ENCODE measurements at regions not wholly inside any gene's neighbourhood (a gene's known extent, or its start where the extent isn't known, plus 50 kb on each side); places are given as distances from the start of the nearest gene placed in this dataset.

DNA sequence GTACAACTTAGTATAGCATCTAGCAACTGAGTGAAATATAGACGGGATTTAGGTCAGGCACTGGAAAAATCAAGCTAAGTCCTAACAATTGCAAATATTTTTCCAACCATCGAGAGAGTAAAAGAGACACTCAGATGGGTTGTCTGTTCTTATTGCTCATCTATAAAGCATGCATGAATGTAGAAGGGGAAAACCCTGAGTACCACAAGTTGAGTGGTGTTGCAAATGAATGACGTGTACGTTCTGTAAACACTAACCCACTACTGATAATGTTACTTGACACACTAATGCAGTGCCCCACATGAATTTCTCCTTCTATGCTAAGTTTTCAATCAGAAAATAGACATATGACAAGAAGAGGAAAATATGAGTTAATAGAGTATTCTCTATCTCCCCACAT, 211.2 kb downstream of the COX18 start:
- no peak overlapping the region for H3K9ac ChIP-seq
- H3K4me1 ChIP-seq (ENCODE audit: insufficient read depth), result 0 out of 2 replicates have a peak, but pooled peaks cover 14% of the 10 kb centered on the region
- in situ Hi-C loops (cut with MboI), result no loop called here
- H3K4me2 ChIP-seq (ENCODE audit: unreplicated experiment), result peak overlapping the region; percentile 24
- no peaks in the 10 kb centered on the region for H3K9me3 ChIP-seq (ENCODE audit: low read depth)
- H3K4me3 ChIP-seq, result no peak overlapping the region
- no peaks in the 10 kb centered on the region for H3K27me3 ChIP-seq (replicated peaks; ENCODE audit: insufficient read depth)
- WGBS, 2 experiments (ENCODE audit: low coverage in 1 of 2, low lambda C conversion rate in 2 of 2, missing lambda C conversion rate in 2 of 2), result 29 to 39% methylated on average over 4 of the region's 4 CpGs
- no peak overlapping the region for H2AFZ ChIP-seq
- no peaks in the 10 kb centered on the region for H3K36me3 ChIP-seq (ENCODE audit: low read depth)
- H3K79me2 ChIP-seq (ENCODE audit: insufficient read depth), result no peaks in the 10 kb centered on the region
- H4K20me1 ChIP-seq (ENCODE audit: insufficient read depth), result no peaks in the 10 kb centered on the region
- peak; percentile 80 for DNase-seq
- TF ChIP-seq EZH2phosphoT487 (IDR thresholded peaks at IDR 0.05; ENCODE audit: insufficient read depth, low read depth) (no peak), EZH2 (IDR thresholded peaks at IDR 0.05; ENCODE audit: insufficient read depth, poor library complexity, severe bottlenecking) (no peak)
- H3K27ac ChIP-seq, result 0 out of 2 replicates have a peak overlapping the region, but pooled peaks have one; percentile 21
- H3K9me2 ChIP-seq (ENCODE audit: insufficient read depth), result no peaks in the 10 kb centered on the region
- H3F3A ChIP-seq (ENCODE audit: insufficient read depth), result peaks cover 6% of the 10 kb centered on the region; the same call in 1 of the 2 replicates

DNA sequence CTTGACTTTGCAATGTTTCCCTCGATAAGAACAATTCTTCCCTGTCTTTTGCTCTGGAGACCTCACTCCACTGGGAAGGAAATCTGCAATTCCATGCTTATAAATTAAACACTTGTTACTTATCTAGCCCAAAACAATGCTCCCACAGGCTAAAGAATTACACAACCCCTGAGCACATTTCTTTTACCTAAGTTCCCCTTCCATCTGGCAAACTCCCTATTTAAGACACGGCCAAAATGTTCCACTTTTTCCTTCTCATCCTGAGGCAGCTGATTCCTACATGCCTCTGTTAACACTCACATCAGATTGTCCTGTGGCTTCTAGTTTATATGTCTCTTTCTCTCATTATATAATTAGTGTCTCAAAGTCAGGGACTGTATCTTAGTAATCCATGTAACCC, 211.7 kb downstream of the COX18 start:
- peak; percentile 11 for DNase-seq
- H3K9ac ChIP-seq, result no peak overlapping the region

DNA sequence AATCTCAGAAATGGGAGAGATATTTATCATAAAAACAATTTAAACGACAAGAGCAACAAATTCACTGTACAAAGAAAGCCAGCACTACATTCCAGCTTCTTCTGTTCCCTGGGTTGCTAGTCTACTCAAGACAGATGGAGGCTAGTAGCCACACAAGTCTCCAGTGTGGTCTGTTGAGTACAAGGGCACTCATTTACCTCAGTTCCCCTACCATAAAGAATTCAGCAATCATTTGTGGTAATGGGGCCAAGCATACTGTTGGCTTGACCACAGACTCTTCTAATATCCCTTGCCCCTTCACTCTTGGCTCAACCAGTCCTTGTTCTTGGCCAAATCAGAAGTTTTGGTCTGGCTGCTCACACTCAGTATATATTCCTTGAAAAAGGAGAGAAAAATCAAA, 212.3 kb downstream of the COX18 start:
- no peak for DNase-seq
- no peaks in the 10 kb centered on the region for H3K9me2 ChIP-seq (ENCODE audit: insufficient read depth)
- 0 to 15% methylated on average over 1 of the region's 1 CpG for WGBS, 2 experiments (ENCODE audit: low coverage in 1 of 2, low lambda C conversion rate in 2 of 2, missing lambda C conversion rate in 2 of 2)
- H3K9ac ChIP-seq, result no peak overlapping the region
- H2AFZ ChIP-seq, result no peak overlapping the region
- no peak overlapping the region for H3K4me3 ChIP-seq
- H3K4me1 ChIP-seq (ENCODE audit: insufficient read depth), result 0 out of 2 replicates have a peak, but pooled peaks cover 14% of the 10 kb centered on the region
- no peak for TF ChIP-seq EZH2phosphoT487 (IDR thresholded peaks at IDR 0.05; ENCODE audit: insufficient read depth, low read depth)
- no peak for TF ChIP-seq EZH2 (IDR thresholded peaks at IDR 0.05; ENCODE audit: insufficient read depth, poor library complexity, severe bottlenecking)
- no peaks in the 10 kb centered on the region for H3K9me3 ChIP-seq (ENCODE audit: low read depth)
- in situ Hi-C loops (cut with MboI), result no loop called here
- no peaks in the 10 kb centered on the region for H3K27me3 ChIP-seq (replicated peaks; ENCODE audit: insufficient read depth)
- no peaks in the 10 kb centered on the region for H3K36me3 ChIP-seq (ENCODE audit: low read depth)
- no peak overlapping the region for H3K27ac ChIP-seq
- H3K4me2 ChIP-seq (ENCODE audit: unreplicated experiment), result no peak overlapping the region
- H3F3A ChIP-seq (ENCODE audit: insufficient read depth), result peaks cover 6% of the 10 kb centered on the region; the same call in 1 of the 2 replicates
- H3K79me2 ChIP-seq (ENCODE audit: insufficient read depth), result no peaks in the 10 kb centered on the region
- no peaks in the 10 kb centered on the region for H4K20me1 ChIP-seq (ENCODE audit: insufficient read depth)

More for the DNA sequence above, 211.7 kb downstream of the COX18 start:
- 0 out of 2 replicates have a peak, but pooled peaks cover 14% of the 10 kb centered on the region for H3K4me1 ChIP-seq (ENCODE audit: insufficient read depth)
- H4K20me1 ChIP-seq (ENCODE audit: insufficient read depth), result no peaks in the 10 kb centered on the region
- 0 out of 2 replicates have a peak overlapping the region, but pooled peaks have one; percentile 21 for H3K27ac ChIP-seq
- H3K79me2 ChIP-seq (ENCODE audit: insufficient read depth), result no peaks in the 10 kb centered on the region
- H3F3A ChIP-seq (ENCODE audit: insufficient read depth), result peaks cover 6% of the 10 kb centered on the region; the same call in 1 of the 2 replicates
- H3K36me3 ChIP-seq (ENCODE audit: low read depth), result no peaks in the 10 kb centered on the region
- H3K9me3 ChIP-seq (ENCODE audit: low read depth), result no peaks in the 10 kb centered on the region
- in situ Hi-C loops (cut with MboI), result no loop called here
- H3K9me2 ChIP-seq (ENCODE audit: insufficient read depth), result no peaks in the 10 kb centered on the region
- H3K4me3 ChIP-seq, result no peak overlapping the region
- H2AFZ ChIP-seq, result no peak overlapping the region
- H3K27me3 ChIP-seq (replicated peaks; ENCODE audit: insufficient read depth), result no peaks in the 10 kb centered on the region
- no peak for TF ChIP-seq EZH2 (IDR thresholded peaks at IDR 0.05; ENCODE audit: insufficient read depth, poor library complexity, severe bottlenecking)
- no peak for TF ChIP-seq EZH2phosphoT487 (IDR thresholded peaks at IDR 0.05; ENCODE audit: insufficient read depth, low read depth)
- H3K4me2 ChIP-seq (ENCODE audit: unreplicated experiment), result peak overlapping the region; percentile 24
- 13 to 20% methylated on average over 2 of the region's 2 CpGs for WGBS, 2 experiments (ENCODE audit: low coverage in 1 of 2, low lambda C conversion rate in 2 of 2, missing lambda C conversion rate in 2 of 2)

GRCh38 chr4:72846280-72847111, 223.0 kb downstream of the COX18 start:
- no peak for TF ChIP-seq EZH2 (IDR thresholded peaks at IDR 0.05; ENCODE audit: insufficient read depth, poor library complexity, severe bottlenecking)
- no peak for TF ChIP-seq EZH2phosphoT487 (IDR thresholded peaks at IDR 0.05; ENCODE audit: insufficient read depth, low read depth)
- in situ Hi-C loops (cut with MboI), result no loop called here
- Histone ChIP-seq H3K9me3 (ENCODE audit: low read depth) (no peaks in the 10 kb centered on the region), H3K79me2 (ENCODE audit: insufficient read depth) (no peaks in the 10 kb centered on the region), H3K27me3 (replicated peaks; ENCODE audit: insufficient read depth) (no peaks in the 10 kb centered on the region), H3K36me3 (ENCODE audit: low read depth) (no peaks in the 10 kb centered on the region), H2AFZ (no peak overlapping the region), H3K27ac (no peak overlapping the region), H3K4me1 (ENCODE audit: insufficient read depth) (0 out of 2 replicates have a peak, but pooled peaks cover 9% of the 10 kb centered on the region), H4K20me1 (ENCODE audit: insufficient read depth) (no peaks in the 10 kb centered on the region), H3K9ac (no peak overlapping the region), H3F3A (ENCODE audit: insufficient read depth) (no peaks in the 10 kb centered on the region), H3K4me3 (no peak overlapping the region), H3K4me2 (ENCODE audit: unreplicated experiment) (no peak overlapping the region), H3K9me2 (ENCODE audit: insufficient read depth) (no peaks in the 10 kb centered on the region)
- WGBS, 2 experiments (ENCODE audit: low coverage in 1 of 2, low lambda C conversion rate in 2 of 2, missing lambda C conversion rate in 2 of 2), result 37 to 40% methylated on average over 12 of the region's 12 CpGs
- peak; percentile 17 for DNase-seq
